ENCODE measurements at regions not wholly inside any gene's neighbourhood (a gene's known extent, or its start where the extent isn't known, plus 50 kb on each side); places are given as distances from the start of the nearest gene placed in this dataset.

DNA sequence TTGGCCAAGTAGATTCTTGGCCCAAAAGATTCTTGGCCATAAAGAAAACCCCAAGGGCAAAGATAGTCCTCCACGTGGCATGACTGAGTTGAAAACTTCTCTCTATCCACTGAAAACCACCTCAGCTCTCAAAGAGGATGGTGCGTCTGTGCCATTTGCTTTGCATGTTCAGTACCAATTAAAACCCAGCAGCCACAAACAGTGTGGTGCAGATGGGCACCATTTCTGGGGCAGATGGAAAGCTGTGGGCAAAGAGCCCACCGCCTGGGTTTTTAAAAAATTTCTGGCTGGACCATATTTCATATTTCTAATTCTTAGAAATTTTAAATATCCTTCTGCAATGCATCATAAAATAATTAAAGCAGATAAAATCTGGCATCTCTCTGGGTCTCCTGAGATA lies 84.5 kb upstream of the PUM3 start:
- Histone ChIP-seq H3K9me1 (ENCODE audit: control insufficient read depth, insufficient read depth, low read length) (no peaks in the 10 kb centered on the region), H4K20me1 (replicated peaks; ENCODE audit: control insufficient read depth, insufficient read depth, low read length) (no peaks in the 10 kb centered on the region), H3K36me3 (ENCODE audit: control insufficient read depth, insufficient read depth, low read length) (no peaks in the 10 kb centered on the region), H3K79me2 (ENCODE audit: control insufficient read depth, insufficient read depth, low read length) (no peaks in the 10 kb centered on the region), H2AFZ (ENCODE audit: low read depth, low read length) (no peak overlapping the region), H3K27ac (ENCODE audit: extremely low read depth, low read depth, low read length) (no peak overlapping the region), H3K4me3 (no peak overlapping the region), H3K4me1 (replicated peaks in 1 of 2; ENCODE audit: control insufficient read depth in 2 of 2, insufficient read depth in 2 of 2, low read length in 2 of 2) (no peaks in the 10 kb centered on the region), H3K9ac (ENCODE audit: insufficient read depth in 1 of 2, low read depth in 2 of 2, low read length in 2 of 2) (no peak overlapping the region), H3K4me2 (ENCODE audit: insufficient read depth, low read length) (no peak overlapping the region), H3K9me3 (replicated peaks; ENCODE audit: control insufficient read depth, insufficient read depth, low read depth, low read length) (no peaks in the 10 kb centered on the region), H3K27me3 (ENCODE audit: control insufficient read depth in 2 of 2, insufficient read depth in 2 of 2, low read length in 2 of 2) (no peaks in the 10 kb centered on the region; a peak in 1 of 5 replicates)
- ChIA-PET POLR2A (no interaction called here), CTCF (ENCODE audit: low intra/inter-chr PET ratio) (no interaction called here)
- no TSS peak for BruUV-seq (replicated peaks)
- ATAC-seq (no peak), DNase-seq (ENCODE audit: extremely low read depth in 1 of 4, low spot score in 3 of 4) (no peak), FAIRE-seq (no peak)
- in situ Hi-C loops (cut with MboI) (no loop called here), intact Hi-C loops (cut with micrococcal nuclease) (no loop called here)
- TF ChIP-seq CBFA2T2 (conservative IDR thresholded peaks at IDR 0.05) = no peak
- no peak for TF ChIP-seq HNRNPLL (IDR thresholded peaks at IDR 0.05; ENCODE audit: low read depth, low read length, poor library complexity, severe bottlenecking)
- no peak for TF ChIP-seq TGIF2 (CRISPR knock-in tag; IDR thresholded peaks at IDR 0.05)
- TF ChIP-seq MAFK (IDR thresholded peaks at IDR 0.05; ENCODE audit: low read length) = no peak
- TF ChIP-seq, protein P1, sequence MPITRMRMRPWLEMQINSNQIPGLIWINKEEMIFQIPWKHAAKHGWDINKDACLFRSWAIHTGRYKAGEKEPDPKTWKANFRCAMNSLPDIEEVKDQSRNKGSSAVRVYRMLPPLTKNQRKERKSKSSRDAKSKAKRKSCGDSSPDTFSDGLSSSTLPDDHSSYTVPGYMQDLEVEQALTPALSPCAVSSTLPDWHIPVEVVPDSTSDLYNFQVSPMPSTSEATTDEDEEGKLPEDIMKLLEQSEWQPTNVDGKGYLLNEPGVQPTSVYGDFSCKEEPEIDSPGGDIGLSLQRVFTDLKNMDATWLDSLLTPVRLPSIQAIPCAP (CRISPR knock-in tag; IDR thresholded peaks at IDR 0.05; ENCODE audit: borderline replicate concordance) = no peak
- TF ChIP-seq ILF3 (IDR thresholded peaks at IDR 0.05; ENCODE audit: borderline replicate concordance) = no peak
- TF ChIP-seq ZNF431 (CRISPR knock-in tag; IDR thresholded peaks at IDR 0.05) = no peak
- TF ChIP-seq, protein P2, sequence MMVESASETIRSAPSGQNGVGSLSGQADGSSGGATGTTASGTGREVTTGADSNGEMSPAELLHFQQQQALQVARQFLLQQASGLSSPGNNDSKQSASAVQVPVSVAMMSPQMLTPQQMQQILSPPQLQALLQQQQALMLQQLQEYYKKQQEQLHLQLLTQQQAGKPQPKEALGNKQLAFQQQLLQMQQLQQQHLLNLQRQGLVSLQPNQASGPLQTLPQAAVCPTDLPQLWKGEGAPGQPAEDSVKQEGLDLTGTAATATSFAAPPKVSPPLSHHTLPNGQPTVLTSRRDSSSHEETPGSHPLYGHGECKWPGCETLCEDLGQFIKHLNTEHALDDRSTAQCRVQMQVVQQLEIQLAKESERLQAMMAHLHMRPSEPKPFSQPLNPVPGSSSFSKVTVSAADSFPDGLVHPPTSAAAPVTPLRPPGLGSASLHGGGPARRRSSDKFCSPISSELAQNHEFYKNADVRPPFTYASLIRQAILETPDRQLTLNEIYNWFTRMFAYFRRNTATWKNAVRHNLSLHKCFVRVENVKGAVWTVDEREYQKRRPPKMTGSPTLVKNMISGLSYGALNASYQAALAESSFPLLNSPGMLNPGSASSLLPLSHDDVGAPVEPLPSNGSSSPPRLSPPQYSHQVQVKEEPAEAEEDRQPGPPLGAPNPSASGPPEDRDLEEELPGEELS (CRISPR knock-in tag; IDR thresholded peaks at IDR 0.05; ENCODE audit: borderline replicate concordance) = no peak
- 0% methylated on average over 2 of the region's 3 CpGs for WGBS (ENCODE audit: insufficient coverage, low coverage, missing lambda C conversion rate)

Measured in K562 (cell line).